ENCODE measurements at regions not wholly inside any gene's neighbourhood (a gene's known extent, or its start where the extent isn't known, plus 50 kb on each side); places are given as distances from the start of the nearest gene placed in this dataset.
A peak's percentile ranks its signal among the peaks of the same experiment; 100 is the strongest.

DNA sequence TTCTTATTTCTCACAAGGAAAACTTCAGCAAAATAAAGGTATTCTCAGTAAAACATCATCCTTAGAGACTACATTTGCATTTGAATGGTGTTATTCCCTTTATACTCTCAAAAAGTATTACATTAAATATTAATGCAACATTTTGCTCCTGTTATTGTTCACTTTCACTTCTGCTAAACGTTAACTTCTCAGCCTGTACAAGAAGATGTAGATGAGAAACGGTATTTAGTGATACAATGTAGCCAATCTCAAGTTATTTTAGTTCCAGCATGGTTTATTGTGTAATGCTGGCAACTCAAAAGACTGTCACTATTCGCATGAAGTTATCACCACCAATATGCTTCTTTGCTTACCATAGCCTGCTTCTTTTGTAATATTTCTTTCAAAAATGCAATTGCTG is 514.1 kb downstream of the CPS1 start:
- DNase-seq, result no peak

DNA sequence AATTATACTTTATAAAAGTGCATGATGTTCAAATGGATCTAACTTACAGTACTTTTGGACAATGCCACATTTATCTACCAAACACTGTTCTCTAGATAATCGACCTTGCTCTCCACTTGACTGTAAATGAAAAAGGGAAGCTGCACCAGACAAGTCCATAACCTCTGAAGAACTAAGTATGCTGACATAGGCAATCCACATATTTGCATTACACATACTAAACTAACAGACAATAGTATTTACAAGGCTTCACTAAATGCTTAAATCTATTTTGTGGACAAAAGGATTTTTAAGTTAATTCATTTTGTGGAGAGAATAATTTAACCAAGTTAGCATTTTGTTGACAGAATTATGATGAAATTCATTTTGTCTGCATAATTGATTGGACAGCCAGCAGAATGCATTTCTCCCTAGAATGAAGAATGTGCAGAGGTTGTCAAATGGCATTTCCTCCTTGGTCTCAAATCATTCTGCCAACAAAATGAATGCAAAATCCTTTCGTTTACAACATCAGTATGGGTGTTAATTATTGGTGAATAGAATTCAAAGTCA is 520.9 kb downstream of the CPS1 start:
- no peak for DNase-seq

DNA sequence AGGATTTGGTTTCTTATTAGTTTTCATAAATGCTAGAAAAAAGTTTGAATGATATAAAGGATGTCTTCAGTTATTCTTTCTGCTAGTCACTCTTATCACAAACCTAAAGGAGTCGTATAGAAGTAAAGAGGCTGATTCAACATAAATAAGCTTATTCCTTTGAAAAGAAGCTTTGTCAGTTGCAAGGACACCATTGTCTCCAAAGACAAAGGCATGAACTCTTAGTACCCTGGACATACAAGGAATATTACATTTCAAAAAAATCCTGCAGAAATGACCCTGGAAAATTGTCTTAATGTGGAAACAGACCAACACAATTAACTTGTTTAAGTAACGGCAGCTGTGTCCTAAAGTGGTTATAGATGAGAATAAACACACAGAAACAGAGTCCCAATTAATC is 528.0 kb downstream of the CPS1 start:
- no peak for DNase-seq

DNA sequence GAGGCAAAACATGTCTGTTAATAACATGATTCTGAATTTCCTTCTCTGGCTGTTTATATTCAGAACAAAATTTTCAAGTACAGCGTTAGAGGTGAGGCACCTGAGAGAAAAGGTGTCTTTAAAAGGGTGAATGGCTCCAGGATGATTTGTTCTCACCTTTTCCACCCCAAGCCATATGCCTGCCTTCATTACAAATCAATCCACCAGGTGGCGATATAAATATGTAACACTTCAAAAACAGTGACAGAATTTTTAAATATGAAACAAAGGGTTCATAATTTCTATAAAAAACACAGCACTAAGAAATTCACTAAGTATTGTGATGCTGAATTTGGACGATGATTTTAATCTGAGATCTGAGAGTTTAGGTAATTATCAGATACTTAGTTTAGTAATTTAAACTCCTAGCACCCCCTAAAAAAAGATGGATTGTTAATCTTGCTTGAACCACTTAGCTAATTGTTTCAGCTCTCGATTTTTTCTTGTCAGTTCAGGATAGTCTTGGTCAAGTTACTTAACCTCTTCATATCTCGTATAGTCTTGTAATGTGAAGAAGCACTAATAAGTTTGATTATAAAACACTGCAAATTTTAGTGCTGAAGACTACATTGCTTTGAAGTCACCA is 528.8 kb downstream of the CPS1 start:
- DNase-seq, result peak; percentile 13

DNA sequence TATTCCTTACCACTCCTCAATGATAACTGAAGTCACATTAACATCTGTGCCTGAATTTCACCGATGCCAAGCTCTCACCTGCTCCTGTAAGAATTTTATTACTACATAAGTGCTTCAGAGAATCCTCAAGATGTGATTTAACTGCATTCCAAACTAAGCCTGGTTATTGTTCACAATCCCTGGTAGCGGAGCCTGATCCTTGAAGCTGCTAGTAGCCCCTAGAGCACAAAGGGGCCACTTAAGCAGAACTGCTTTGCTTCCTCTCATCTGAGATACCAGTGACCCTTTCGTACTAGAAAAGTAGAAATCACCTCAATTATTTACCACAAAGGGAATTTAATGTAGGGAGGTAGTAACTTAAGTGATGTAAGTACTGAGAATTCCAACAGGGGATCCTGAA is 529.6 kb downstream of the CPS1 start:
- no peak for DNase-seq

DNA sequence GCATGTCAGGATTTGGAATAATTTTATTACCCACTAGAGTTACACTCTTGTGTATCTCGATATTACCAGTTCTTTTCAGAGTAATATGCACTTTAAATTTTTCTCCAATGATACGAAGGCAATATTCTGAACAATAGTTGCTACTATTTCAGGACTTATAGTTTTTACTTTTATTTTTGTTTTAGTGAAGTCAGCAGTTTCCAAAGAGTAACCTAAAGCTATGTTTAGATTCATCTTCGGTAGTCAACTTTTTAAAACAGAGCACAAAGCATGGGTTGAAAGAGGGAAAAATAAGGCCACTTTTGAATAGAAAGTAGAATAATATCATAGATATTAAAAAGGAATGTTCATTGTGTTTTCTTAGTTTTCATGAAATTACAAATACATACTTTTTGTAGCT is 532.7 kb downstream of the CPS1 start:
- DNase-seq, result no peak

DNA sequence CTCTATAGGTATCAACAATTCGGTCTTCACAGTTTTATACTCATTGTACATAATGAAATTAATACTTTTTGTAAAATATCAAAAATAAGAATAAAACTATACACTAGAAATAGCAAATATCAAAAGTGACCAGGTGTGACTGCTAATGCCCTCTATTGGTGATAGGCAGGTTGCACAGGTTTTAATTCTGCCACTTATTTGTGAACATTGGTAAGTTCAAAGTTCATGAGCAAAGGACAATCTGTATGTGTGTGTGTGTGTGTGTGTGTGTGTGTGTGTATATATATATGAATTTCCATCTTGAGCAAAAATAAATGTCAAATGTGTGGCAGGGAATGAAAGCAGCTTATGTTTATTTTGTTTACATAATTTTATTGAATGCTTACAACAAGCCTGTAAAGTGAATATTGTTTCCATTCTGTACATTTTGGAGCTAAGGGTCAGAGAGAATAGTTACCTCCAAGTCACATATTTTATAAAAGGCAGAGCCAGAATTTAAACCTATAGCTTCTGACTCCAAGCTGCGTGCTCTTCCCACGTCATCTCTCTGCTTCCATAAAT is 537.4 kb downstream of the CPS1 start:
- no peak for DNase-seq

DNA sequence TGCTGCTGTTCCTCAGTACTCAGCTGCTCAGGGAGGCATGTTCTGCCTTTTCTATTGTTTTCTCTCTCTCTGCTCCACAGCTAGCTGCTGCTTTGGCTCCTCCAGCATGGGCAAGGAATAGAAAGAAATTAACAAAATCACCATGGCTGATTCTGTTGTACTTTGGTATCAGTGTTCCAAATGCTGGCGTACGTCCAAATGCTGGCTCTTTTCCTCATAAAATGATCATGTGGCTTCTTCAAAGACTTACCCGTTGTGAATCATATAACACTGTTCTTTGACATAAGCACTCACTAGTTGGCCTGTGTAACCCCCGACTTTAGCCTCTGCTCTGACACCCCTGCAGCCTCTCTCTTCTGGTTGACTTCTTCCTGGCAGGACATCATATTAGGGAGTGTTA is 547.6 kb downstream of the CPS1 start:
- DNase-seq, result no peak

DNA sequence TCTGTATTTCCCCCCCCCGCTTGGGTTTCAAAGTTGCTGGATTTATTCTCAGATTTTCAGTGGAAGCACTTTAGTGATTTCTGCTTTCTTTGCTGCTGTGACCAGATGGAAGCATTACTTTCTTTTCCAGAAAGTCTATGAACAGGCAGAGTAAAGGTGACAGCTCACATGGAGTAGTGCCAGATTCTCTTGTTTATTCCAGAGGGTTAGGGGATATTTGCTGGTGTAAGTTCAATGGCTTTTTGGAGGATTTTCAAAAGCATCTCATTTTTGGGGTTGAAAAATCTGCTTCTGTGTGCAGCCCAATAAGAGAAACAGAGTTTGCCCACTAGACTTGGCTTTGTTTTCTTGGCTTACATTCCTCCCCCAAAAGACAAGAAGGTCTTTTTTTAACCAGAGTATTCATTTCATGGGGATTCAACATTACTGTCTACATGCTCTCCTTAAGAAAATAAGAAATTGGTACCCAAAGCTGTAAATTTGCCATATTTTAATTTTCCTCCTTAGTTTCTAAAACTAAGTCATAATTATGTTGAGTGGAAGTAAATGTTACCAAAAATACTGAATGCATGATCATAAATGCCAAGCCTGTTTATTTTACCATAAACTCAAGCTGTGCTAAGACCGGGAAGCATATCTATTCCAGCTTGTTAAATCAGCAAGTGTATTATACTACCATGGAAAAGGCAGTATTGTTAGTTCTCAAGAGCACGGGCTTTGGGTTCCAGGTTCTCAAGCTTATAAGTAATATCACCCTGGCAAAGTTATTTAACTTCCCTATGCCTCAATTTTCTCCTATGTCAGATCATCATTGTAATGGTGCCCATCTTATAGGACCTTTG is 557.2 kb downstream of the CPS1 start:
- no peak for DNase-seq

DNA sequence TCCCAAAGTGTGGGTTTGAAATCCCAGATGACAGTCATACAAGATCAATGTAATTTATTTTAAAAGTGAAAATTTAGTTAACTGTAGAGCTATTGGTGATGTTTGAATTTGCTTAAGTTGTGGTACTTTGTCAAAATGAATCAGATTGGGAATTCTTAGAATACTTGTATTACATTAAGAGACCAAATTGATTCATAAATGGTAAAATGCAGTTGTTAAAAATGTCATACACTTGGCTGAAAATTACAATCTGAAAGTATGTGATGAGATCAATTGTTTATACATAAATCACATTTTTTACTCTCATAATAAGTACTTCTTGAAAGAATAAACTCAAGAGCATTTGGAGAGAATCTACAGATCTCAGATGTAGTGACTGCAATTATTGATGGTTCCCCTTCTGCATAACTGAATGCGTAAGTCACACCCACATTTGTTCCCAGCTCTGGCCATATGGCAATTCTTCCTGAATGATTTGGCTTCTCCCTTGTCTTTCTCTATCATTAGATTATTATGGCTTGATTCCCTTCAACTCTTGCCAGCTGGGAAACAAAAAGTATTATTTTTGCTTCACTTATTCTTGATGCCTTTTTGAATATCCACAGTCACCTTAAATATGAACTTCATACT is 558.5 kb downstream of the CPS1 start:
- DNase-seq, result no peak

DNA sequence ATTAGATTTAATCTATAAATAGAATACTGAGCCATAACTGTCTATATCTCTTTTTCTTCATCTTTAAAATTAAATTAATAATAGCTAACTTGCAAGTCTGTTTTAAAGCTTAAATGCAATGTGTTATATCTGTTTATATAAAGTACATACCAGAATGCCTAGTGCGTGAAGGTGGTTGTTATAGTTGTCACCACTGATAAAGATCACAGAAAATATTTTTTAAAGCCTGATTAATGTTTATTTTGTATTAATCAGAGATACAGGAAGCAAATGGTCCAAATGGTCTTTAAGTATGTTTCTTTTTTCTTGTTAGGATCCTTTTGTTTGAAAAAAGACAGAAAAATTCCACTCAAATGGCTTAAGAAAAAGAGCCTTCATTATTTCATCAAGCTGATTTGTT is 560.6 kb downstream of the CPS1 start:
- DNase-seq, result no peak

DNA sequence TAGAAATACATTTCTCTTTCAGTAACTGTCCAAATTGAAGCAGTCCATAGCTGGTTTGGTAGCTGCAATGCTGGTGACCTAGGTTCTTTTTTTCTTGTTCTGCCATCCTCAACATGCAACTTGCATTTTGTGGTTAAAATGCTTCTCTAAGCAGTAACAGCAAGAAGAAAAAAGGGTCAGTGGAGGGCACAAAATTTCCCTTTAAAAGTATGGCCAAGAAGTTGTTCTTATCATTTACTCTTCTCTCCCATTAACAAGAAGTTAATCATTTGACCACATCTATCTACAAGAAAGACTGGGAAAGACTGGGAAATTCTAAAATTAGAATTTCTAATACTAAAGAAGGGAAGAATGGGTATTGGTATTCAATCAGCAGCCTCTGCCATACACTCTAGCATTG is 569.9 kb downstream of the CPS1 start:
- no peak for DNase-seq

DNA sequence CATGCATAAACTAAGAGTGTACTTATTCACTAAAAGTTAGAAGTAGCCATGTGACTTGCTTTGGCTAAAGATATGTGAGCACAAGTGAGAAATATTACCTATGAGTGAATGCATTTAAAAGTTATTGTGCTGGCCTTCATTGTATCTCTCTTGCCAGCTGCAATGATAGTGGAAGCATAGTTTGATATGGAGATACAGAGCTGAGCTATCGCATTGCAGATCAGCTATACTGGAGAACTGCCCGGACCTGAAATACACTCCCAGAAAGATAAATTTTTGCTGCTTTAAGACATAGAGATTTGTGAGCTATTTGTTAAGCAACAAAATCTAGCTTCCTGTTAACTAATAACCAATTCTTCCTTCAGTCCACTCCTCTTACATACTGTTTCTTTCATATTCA is 571.1 kb downstream of the CPS1 start:
- no peak for DNase-seq

DNA sequence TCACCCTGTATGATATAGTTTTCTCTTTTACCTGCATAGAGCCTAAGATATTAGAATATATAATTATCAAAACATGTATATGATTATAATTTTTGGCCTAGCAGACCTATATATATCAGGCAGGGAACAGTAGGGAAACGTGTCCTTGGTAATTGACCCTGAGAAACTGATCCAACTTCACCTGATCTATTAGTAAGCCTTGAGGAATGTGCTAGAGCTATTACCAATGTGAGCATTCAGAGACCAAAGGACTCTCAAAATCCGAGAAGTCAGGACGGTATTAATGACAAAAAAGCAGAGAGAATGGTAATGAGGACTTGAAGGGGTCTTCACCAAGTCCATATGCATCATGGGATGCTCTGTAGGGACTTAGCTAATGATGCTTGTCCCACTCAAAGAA is 571.9 kb downstream of the CPS1 start:
- no peak for DNase-seq

DNA sequence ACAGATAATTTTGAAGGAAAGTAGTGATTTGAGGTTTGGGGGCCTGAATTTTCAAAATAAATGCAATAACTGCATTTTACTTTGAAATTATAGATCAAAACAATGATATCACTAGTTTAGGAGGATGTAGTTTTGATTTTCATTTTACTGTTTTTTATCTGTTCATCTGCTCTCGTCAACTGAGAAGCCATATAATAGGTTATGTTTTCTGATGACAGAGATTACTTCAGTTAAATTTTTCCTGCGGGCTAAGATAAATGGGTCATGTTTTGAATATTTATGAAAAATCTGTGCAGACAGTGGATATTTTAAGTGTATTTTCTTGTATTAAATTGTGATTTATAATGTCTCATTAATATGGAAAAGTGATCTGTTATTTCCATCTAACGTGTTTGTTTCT is 573.4 kb downstream of the CPS1 start:
- DNase-seq, result no peak

DNA sequence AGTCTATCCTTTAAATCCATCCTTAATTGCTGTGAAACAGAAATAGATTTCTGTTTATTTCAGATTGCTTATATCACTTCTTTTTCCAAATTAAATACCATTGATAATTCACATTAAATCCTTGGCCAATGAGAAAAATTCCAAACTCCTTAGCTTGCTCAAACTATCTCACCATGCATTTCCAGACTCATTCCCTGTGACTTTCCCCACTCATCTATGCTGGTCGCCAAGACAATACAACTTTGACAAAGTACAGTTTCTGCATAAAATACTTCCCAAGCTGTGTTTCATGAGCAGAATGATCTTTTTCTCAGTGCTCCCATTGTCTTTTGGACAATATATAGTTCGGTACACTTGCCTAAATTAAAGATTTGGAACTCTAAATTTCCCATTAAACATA is 575.6 kb downstream of the CPS1 start:
- no peak for DNase-seq

DNA sequence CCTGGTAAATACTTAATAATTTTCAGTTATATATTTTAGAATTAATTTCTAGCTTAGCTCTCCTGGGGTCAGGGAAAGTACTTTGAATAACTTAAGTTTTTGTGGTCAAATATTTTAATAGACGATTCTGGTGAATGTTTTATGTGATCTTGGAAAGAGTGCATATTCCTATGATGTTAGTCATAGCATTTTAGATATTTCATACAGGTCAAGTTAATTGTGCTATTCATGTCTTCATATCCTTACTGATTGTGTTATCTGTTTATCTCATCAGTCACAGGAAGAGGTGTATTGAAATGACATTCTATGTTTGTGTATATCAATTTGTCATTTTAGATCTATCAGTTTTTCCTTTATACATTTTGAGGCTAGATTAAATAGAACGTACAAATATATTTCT is 576.2 kb downstream of the CPS1 start:
- peak; percentile 41 for DNase-seq

DNA sequence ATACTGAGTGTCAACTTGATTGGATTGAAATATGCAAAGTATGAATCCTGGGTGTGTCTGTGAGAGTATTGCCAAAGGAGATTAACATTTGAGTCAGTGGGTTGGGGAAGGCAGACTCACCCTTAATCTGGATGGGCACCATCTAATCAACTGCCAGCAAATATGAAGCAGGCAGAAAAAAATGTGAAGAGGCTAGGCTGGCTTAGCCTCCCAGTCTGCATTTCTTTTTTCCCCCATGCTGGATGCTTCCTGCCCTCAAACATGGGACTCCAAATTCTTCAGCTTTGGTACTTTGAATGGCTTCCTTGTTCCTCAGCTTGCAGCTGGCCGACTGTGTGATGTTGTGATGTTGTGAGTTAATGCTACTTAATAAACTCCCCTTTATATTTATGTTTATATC is 577.4 kb downstream of the CPS1 start:
- DNase-seq, result peak; percentile 13

DNA sequence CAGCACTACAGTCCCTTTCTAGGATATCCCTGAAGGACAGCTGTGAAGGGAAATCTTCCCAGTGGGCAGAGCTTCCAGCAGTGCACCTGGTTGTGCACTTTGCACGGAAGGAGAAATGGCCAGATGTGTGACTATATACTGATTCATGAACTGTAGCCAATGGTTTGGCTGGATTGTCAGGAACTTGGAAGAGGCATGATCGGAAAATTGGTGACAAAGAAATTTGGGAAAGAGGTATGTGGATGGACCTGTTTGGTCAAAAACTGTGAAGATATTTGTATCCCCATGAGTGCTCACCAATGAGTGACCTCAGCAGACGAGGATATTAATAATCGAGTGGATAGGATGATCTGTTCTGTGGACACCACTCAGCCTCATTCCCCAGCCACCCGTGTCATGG is 582.2 kb downstream of the CPS1 start:
- DNase-seq, result no peak

DNA sequence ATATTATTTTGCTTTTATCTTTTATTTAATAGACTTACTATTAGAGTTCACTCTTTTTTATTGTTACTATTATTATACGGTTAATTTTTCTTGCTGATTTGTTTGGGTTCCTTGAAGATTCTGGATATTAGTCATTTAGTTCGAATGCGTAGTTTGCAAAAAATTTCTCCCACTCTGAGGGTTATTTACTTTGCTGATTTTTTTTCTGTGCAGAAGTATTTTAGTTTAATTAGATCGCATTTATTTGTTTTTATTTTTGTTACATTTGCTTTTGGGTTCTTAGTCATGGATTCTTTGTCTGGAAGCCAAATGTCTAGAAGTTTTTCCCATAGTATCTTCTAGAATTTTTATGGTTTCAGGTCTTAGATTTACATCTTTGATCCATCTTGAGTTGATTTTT is 585.2 kb downstream of the CPS1 start:
- no peak for DNase-seq

DNA sequence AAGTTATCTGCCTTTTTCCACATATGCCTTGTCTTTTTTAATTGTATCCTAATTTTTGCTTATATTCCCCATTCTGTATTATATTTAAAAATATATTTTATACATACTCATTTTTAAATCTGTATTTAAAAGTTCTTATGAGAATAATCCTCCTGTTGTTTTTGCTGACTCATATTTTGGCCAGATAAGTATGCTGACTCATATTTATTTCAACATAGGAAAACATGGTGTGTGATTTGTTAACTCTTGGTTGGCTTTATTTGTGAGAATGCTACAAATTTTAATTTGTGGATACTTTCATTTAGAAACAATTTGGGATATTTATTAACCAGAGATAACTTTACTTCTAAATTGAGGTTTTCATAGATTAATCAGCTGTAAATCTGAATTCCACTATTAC is 587.7 kb downstream of the CPS1 start:
- peak; percentile 45 for DNase-seq

DNA sequence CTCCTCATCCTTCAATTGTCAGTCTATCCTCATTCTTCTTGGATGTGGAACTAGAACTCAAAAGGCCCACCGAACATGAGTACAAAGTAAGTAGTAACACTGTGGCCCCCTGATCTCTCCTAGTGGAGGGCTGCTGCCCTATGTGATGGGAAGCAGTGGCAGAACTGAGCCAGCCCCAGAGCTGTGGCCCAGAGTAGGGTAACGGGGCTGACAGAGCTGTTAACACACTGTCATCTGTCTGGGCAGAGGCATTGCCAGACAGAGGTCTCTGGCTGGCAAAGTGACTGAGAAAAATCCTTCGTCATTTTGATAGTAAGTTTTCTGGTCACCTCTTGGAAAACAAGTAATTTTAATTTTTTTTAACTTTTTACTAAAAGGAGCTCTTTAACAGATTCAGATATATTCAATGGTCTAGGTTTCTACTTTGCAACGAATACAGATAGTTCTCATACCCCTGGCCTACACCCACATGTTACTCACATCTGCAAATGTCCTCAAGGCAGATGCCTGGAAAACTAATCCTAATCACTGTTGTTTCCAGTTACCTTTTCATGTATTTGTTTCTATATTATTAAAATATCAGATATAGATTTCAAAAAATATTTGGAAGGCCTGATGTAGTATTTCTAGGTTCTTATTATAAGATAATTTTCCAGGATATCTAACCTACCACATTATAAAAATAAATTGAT is 588.7 kb downstream of the CPS1 start:
- no peak for DNase-seq

DNA sequence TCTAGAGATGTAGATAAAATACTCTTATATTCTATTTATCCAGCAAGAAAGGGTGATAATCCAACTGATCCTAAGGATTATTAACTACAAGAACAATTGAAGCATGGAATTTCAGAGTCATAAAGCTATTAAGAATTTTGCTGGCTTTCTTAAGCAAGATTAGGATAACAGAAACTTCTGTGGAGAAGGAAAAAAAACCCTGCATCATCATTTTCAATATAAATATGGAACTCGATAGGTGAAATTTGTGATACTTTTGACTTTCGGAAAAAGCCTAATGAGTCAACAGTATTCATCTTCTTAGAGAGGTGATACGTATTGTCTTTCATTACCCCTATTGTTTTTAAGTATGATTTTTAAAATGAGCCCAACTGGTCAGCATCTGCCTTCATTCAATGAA is 593.3 kb downstream of the CPS1 start:
- DNase-seq, result no peak
